ENCODE measurements at regions not wholly inside any gene's neighbourhood (a gene's known extent, or its start where the extent isn't known, plus 50 kb on each side); places are given as distances from the start of the nearest gene placed in this dataset.

- DNase-seq (ENCODE audit: low read depth, low spot score), result no peak
- Histone ChIP-seq H3K4me3 (no peak overlapping the region), H3K27ac (no peak overlapping the region), H3K9me3 (ENCODE audit: low read depth, low read length) (no peaks in the 10 kb centered on the region), H3K9ac (ENCODE audit: insufficient read length) (no peak overlapping the region), H3K36me3 (ENCODE audit: insufficient read depth, low read length) (no peaks in the 10 kb centered on the region)
- TF ChIP-seq FOXP2 (optimal IDR thresholded peaks at IDR 0.05; ENCODE audit: control extremely low read depth, extremely low read length, insufficient read depth) (no peak), POLR2AphosphoS5 (IDR thresholded peaks at IDR 0.05; ENCODE audit: borderline replicate concordance, low read depth, low read length) (no peak), EZH2 (IDR thresholded peaks at IDR 0.05) (no peak)
Measured at GRCh38 chr3:159191447-159191846, 389.6 kb downstream of the MFSD1 start.

- H3K9ac ChIP-seq (ENCODE audit: insufficient read length), result no peak overlapping the region
- H3K27ac ChIP-seq, result no peak overlapping the region
- no peaks in the 10 kb centered on the region for H3K9me3 ChIP-seq (ENCODE audit: low read depth, low read length)
- H3K4me3 ChIP-seq, result no peak overlapping the region
- no peak for DNase-seq (ENCODE audit: low read depth, low spot score)
- no peak for TF ChIP-seq FOXP2 (optimal IDR thresholded peaks at IDR 0.05; ENCODE audit: control extremely low read depth, extremely low read length, insufficient read depth)
- no peak for TF ChIP-seq POLR2AphosphoS5 (IDR thresholded peaks at IDR 0.05; ENCODE audit: borderline replicate concordance, low read depth, low read length)
- TF ChIP-seq EZH2 (IDR thresholded peaks at IDR 0.05), result no peak
- no peaks in the 10 kb centered on the region for H3K36me3 ChIP-seq (ENCODE audit: insufficient read depth, low read length)
Measured at GRCh38 chr3:159196359-159196758, 394.5 kb downstream of the MFSD1 start.

DNA sequence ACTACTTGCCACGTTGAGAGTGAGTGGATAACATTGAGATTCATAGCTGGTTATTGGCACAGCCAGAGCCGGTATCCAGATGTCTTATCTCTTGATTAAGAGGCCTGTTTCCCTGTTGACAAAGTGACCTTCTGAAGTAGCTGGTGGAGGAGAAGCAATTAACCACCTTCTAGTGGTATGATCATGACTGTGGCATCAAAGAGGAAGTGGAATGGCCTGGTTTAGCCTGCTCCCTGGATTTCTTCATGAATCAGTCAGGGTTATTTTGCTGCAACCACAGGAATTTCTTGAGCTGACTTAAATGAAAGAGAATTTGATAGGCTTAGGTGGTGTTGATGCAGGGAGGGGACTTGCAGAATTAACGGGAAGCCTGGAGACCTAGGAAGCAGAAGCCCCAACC, 398.3 kb downstream of the MFSD1 start:
- Histone ChIP-seq H3K4me3 (no peak overlapping the region), H3K9me3 (ENCODE audit: low read depth, low read length) (no peaks in the 10 kb centered on the region), H3K27ac (no peak overlapping the region), H3K9ac (ENCODE audit: insufficient read length) (no peak overlapping the region), H3K36me3 (ENCODE audit: insufficient read depth, low read length) (no peaks in the 10 kb centered on the region)
- no peak for TF ChIP-seq EZH2 (IDR thresholded peaks at IDR 0.05)
- no peak for TF ChIP-seq POLR2AphosphoS5 (IDR thresholded peaks at IDR 0.05; ENCODE audit: borderline replicate concordance, low read depth, low read length)
- TF ChIP-seq FOXP2 (optimal IDR thresholded peaks at IDR 0.05; ENCODE audit: control extremely low read depth, extremely low read length, insufficient read depth), result no peak
- no peak for DNase-seq (ENCODE audit: low read depth, low spot score)

- Histone ChIP-seq H3K9ac (ENCODE audit: insufficient read length) (no peak overlapping the region), H3K4me3 (no peak overlapping the region), H3K36me3 (ENCODE audit: insufficient read depth, low read length) (no peaks in the 10 kb centered on the region), H3K27ac (no peak overlapping the region), H3K9me3 (ENCODE audit: low read depth, low read length) (no peaks in the 10 kb centered on the region)
- no peak for TF ChIP-seq EZH2 (IDR thresholded peaks at IDR 0.05)
- no peak for TF ChIP-seq POLR2AphosphoS5 (IDR thresholded peaks at IDR 0.05; ENCODE audit: borderline replicate concordance, low read depth, low read length)
- no peak for TF ChIP-seq FOXP2 (optimal IDR thresholded peaks at IDR 0.05; ENCODE audit: control extremely low read depth, extremely low read length, insufficient read depth)
- DNase-seq (ENCODE audit: low read depth, low spot score), result no peak
Measured at GRCh38 chr3:159208050-159208449, 406.2 kb downstream of the MFSD1 start.

DNA sequence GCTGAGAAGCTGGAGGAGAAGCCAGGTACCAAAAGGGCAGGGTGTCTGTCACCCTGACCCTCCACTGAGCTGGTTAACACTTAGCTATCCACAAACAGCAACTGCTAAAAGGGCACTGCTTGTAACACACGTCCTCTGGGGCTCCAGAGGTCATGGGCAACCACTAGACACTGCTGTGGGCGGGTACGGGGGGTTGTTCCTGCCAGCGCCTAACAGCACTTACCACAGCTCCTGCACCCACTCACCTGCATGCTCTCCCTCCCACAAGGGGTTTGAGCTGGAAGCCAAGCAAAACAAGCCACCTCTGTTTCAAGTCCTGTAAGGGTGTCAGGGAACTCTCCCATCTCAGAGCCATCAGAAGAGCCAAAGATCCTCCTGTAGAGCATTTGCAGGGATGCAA, 407.6 kb downstream of the MFSD1 start:
- Histone ChIP-seq H3K27ac (no peak overlapping the region), H3K9me3 (ENCODE audit: low read depth, low read length) (no peaks in the 10 kb centered on the region), H3K36me3 (ENCODE audit: insufficient read depth, low read length) (no peaks in the 10 kb centered on the region), H3K9ac (ENCODE audit: insufficient read length) (no peak overlapping the region), H3K4me3 (no peak overlapping the region)
- DNase-seq (ENCODE audit: low read depth, low spot score), result no peak
- TF ChIP-seq EZH2 (IDR thresholded peaks at IDR 0.05) (no peak), FOXP2 (optimal IDR thresholded peaks at IDR 0.05; ENCODE audit: control extremely low read depth, extremely low read length, insufficient read depth) (no peak), POLR2AphosphoS5 (IDR thresholded peaks at IDR 0.05; ENCODE audit: borderline replicate concordance, low read depth, low read length) (no peak)

DNA sequence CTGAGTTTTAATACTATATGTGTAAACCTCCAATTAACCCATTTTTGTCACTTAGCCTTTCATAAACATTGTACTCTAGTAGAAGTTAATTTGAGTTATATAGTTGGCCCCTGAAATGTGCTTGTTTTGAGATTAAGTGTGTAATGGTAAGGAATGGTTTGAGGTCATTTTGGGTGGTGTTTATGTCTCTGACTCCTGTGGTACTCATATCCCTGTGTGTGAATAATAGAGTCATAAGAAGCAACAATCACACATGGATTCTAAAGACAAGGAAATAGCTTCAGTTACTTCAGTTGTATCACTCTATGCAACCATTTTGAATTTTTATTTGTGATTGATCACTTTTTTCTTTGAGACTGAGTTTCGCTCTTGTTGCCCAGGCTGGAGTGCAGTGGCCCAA, 408.5 kb downstream of the MFSD1 start:
- Histone ChIP-seq H3K27ac (no peak overlapping the region), H3K9ac (ENCODE audit: insufficient read length) (no peak overlapping the region), H3K4me3 (no peak overlapping the region), H3K9me3 (ENCODE audit: low read depth, low read length) (no peaks in the 10 kb centered on the region), H3K36me3 (ENCODE audit: insufficient read depth, low read length) (no peaks in the 10 kb centered on the region)
- TF ChIP-seq EZH2 (IDR thresholded peaks at IDR 0.05), result no peak
- TF ChIP-seq POLR2AphosphoS5 (IDR thresholded peaks at IDR 0.05; ENCODE audit: borderline replicate concordance, low read depth, low read length), result no peak
- TF ChIP-seq FOXP2 (optimal IDR thresholded peaks at IDR 0.05; ENCODE audit: control extremely low read depth, extremely low read length, insufficient read depth), result no peak
- no peak for DNase-seq (ENCODE audit: low read depth, low spot score)

DNA sequence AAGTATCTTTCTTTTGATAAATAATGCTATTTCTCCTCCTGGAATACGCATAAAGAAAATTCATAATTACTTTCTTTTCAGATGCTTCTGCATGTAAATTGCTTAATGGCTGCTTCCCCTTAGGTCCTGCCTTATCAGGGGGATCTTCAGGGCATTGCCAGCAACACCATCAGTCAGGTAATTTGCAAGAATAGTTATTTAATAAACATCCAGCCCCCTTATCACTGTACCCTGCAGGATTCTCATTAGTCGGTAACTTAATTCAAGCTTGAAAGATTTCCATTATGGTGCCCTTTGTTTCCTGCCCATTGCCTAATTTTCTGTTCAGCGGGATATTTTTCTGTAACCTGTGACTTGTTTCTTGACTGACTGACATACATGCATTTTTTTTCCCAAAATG, 414.5 kb downstream of the MFSD1 start:
- H3K27ac ChIP-seq, result no peak overlapping the region
- H3K9me3 ChIP-seq (ENCODE audit: low read depth, low read length), result no peaks in the 10 kb centered on the region
- DNase-seq (ENCODE audit: low read depth, low spot score), result no peak
- H3K36me3 ChIP-seq (ENCODE audit: insufficient read depth, low read length), result no peaks in the 10 kb centered on the region
- no peak for TF ChIP-seq FOXP2 (optimal IDR thresholded peaks at IDR 0.05; ENCODE audit: control extremely low read depth, extremely low read length, insufficient read depth)
- no peak for TF ChIP-seq EZH2 (IDR thresholded peaks at IDR 0.05)
- TF ChIP-seq POLR2AphosphoS5 (IDR thresholded peaks at IDR 0.05; ENCODE audit: borderline replicate concordance, low read depth, low read length), result no peak
- H3K4me3 ChIP-seq, result no peak overlapping the region
- no peak overlapping the region for H3K9ac ChIP-seq (ENCODE audit: insufficient read length)

GRCh38 chr3:159219231-159219630, 417.4 kb downstream of the MFSD1 start:
- Histone ChIP-seq H3K27ac (no peak overlapping the region), H3K36me3 (ENCODE audit: insufficient read depth, low read length) (no peaks in the 10 kb centered on the region), H3K9me3 (ENCODE audit: low read depth, low read length) (no peaks in the 10 kb centered on the region), H3K9ac (ENCODE audit: insufficient read length) (no peak overlapping the region), H3K4me3 (no peak overlapping the region)
- no peak for DNase-seq (ENCODE audit: low read depth, low spot score)
- TF ChIP-seq EZH2 (IDR thresholded peaks at IDR 0.05) (no peak), POLR2AphosphoS5 (IDR thresholded peaks at IDR 0.05; ENCODE audit: borderline replicate concordance, low read depth, low read length) (no peak), FOXP2 (optimal IDR thresholded peaks at IDR 0.05; ENCODE audit: control extremely low read depth, extremely low read length, insufficient read depth) (no peak)

- TF ChIP-seq POLR2AphosphoS5 (IDR thresholded peaks at IDR 0.05; ENCODE audit: borderline replicate concordance, low read depth, low read length), result no peak
- no peak for TF ChIP-seq FOXP2 (optimal IDR thresholded peaks at IDR 0.05; ENCODE audit: control extremely low read depth, extremely low read length, insufficient read depth)
- no peak for TF ChIP-seq EZH2 (IDR thresholded peaks at IDR 0.05)
Measured at GRCh38 chr3:159221335-159221734, 419.5 kb downstream of the MFSD1 start.

More at GRCh38 chr3:159221335-159221734, 419.5 kb downstream of the MFSD1 start:
- no peak overlapping the region for H3K9ac ChIP-seq (ENCODE audit: insufficient read length)
- H3K27ac ChIP-seq, result no peak overlapping the region
- no peaks in the 10 kb centered on the region for H3K36me3 ChIP-seq (ENCODE audit: insufficient read depth, low read length)
- H3K4me3 ChIP-seq, result no peak overlapping the region
- no peak for DNase-seq (ENCODE audit: low read depth, low spot score)
- H3K9me3 ChIP-seq (ENCODE audit: low read depth, low read length), result no peaks in the 10 kb centered on the region

All from SK-N-MC (cell line).